ENCODE measurements at regions not wholly inside any gene's neighbourhood (a gene's known extent, or its start where the extent isn't known, plus 50 kb on each side); places are given as distances from the start of the nearest gene placed in this dataset.

GRCh38 chr5:98594098-98594497 is 179.4 kb upstream of the RGMB start:
- TF ChIP-seq CTCF (IDR thresholded peaks at IDR 0.05; ENCODE audit: low read depth, low read length, missing input control) (no peak), JUND (IDR thresholded peaks at IDR 0.05) (no peak), ATF3 (IDR thresholded peaks at IDR 0.05) (no peak), EGR1 (IDR thresholded peaks at IDR 0.05; ENCODE audit: low read depth in 2 of 2) (no peak), YY1 (IDR thresholded peaks at IDR 0.05) (no peak)

All from liver (tissue), 3 donors.